Trophoblast cell (in vitro differentiated cells and primary cell): ENCODE measurements at regions not wholly inside any gene's neighbourhood (a gene's known extent, or its start where the extent isn't known, plus 50 kb on each side); places are given as distances from the start of the nearest gene placed in this dataset.

ENCODE experiments used
- DNase-seq, 2 donors: peaks; one replicate each; pipeline ENCODE4 v3.0.0-alpha.2; 2016
- H2AFZ ChIP-seq: 2 replicates; pipeline ENCODE4 v1.6.1; 2013; ENCODE audit warnings: low read length, moderate library complexity, mild to moderate bottlenecking; ENCODE audit not compliant: insufficient read depth, poor library complexity
- H2AK5ac ChIP-seq: 2 replicates; pipeline ENCODE4 v1.6.1; 2013; ENCODE audit warnings: mild to moderate bottlenecking, low read length
- H2BK120ac ChIP-seq: 2 replicates; pipeline ENCODE4 v1.6.1; 2013; ENCODE audit warnings: low read length, mild to moderate bottlenecking, moderate library complexity; ENCODE audit not compliant: insufficient read depth, poor library complexity
- H2BK12ac ChIP-seq: 2 replicates; pipeline ENCODE4 v1.6.1; 2013; ENCODE audit warnings: mild to moderate bottlenecking, low read length, moderate library complexity
- H2BK5ac ChIP-seq: 2 replicates; pipeline ENCODE4 v1.6.1; 2013; ENCODE audit warnings: low read length, low read depth, moderate library complexity, mild to moderate bottlenecking; ENCODE audit not compliant: poor library complexity
- H3K14ac ChIP-seq: 2 replicates; pipeline ENCODE4 v1.6.1; 2013; ENCODE audit warnings: mild to moderate bottlenecking, low read length
- H3K18ac ChIP-seq: 2 replicates; pipeline ENCODE4 v1.6.1; 2013; ENCODE audit warnings: mild to moderate bottlenecking, low read length
- H3K23ac ChIP-seq: 2 replicates; pipeline ENCODE4 v1.6.1; 2013; ENCODE audit warnings: low read length
- H3K27ac ChIP-seq: 2 replicates; pipeline ENCODE4 v1.5.1; 2013; ENCODE audit warnings: low read depth, mild to moderate bottlenecking, inconsistent platforms, low read length, moderate library complexity
- H3K27me3 ChIP-seq: 2 replicates; pipeline ENCODE4 v1.6.1; 2013; ENCODE audit warnings: inconsistent platforms, mild to moderate bottlenecking, low read length, moderate library complexity; ENCODE audit not compliant: insufficient read depth
- H3K36me3 ChIP-seq, 2 experiments: 1 replicate in 1 of 2; 2 replicates in 1 of 2; pipeline ENCODE4 v1.6.1; 2013; ENCODE audit warnings: low read length in 2 of 2, mild to moderate bottlenecking in 2 of 2, moderate library complexity in 1 of 2; ENCODE audit not compliant: insufficient read depth in 2 of 2, control insufficient read depth in 1 of 2
- H3K4ac ChIP-seq: 2 replicates; pipeline ENCODE4 v1.6.1; 2013; ENCODE audit warnings: low read depth, mild to moderate bottlenecking, low read length, moderate library complexity
- H3K4me1 ChIP-seq, 2 experiments: 1 replicate in 1 of 2; 2 replicates in 1 of 2; pipeline ENCODE4 v1.6.1; 2013; ENCODE audit warnings: low read length in 2 of 2, mild to moderate bottlenecking in 2 of 2, moderate library complexity in 1 of 2; ENCODE audit not compliant: insufficient read depth in 2 of 2, control insufficient read depth in 1 of 2
- H3K4me2 ChIP-seq: 2 replicates; pipeline ENCODE4 v1.6.1; 2013; ENCODE audit warnings: inconsistent platforms, mild to moderate bottlenecking, low read length, moderate library complexity
- H3K4me3 ChIP-seq: 2 replicates; pipeline ENCODE4 v1.5.1; 2013; ENCODE audit warnings: mild to moderate bottlenecking, low read depth, low read length, inconsistent platforms
- H3K79me1 ChIP-seq: one replicate; pipeline ENCODE4 v1.6.1; 2013; ENCODE audit warnings: low read length
- H3K79me2 ChIP-seq: 2 replicates; pipeline ENCODE4 v1.6.1; 2013; ENCODE audit warnings: low read length, mild to moderate bottlenecking; ENCODE audit not compliant: control insufficient read depth, insufficient read depth, poor library complexity
- H3K9ac ChIP-seq: 2 replicates; pipeline ENCODE4 v1.6.1; 2013; ENCODE audit warnings: mild to moderate bottlenecking, low read length
- H3K9me3 ChIP-seq: 2 replicates; pipeline ENCODE4 v1.6.1; 2013; ENCODE audit warnings: low read depth, mild to moderate bottlenecking, control low read depth, inconsistent platforms, low read length; ENCODE audit not compliant: insufficient read depth
- H4K12ac ChIP-seq: 2 replicates; pipeline ENCODE4 v1.6.1; 2013; ENCODE audit warnings: low read depth, mild to moderate bottlenecking, low read length, moderate library complexity
- H4K8ac ChIP-seq: 2 replicates; pipeline ENCODE4 v1.6.1; 2013; ENCODE audit warnings: low read depth, mild to moderate bottlenecking, low read length, moderate library complexity
- H4K91ac ChIP-seq: one replicate; pipeline ENCODE4 v1.6.1; 2013; ENCODE audit warnings: low read depth, mild to moderate bottlenecking, low read length, moderate library complexity
- WGBS: extraction: QIAGEN DNeasy Blood & Tissue Kit; methylation state at CpG from one replicate; pipeline ENCODE4 v1.1.7; 2013; ENCODE audit warnings: missing lambda C conversion rate; ENCODE audit not compliant: insufficient read length, insufficient coverage; ENCODE audit errors: extremely low coverage; 5-methylcytosine and 5-hydroxymethylcytosine counted together

GRCh38 chr3:29194139-29194538 is 86.7 kb upstream of the RBMS3 start:
- no peak overlapping the region for H3K9ac ChIP-seq
- no peak overlapping the region for H4K8ac ChIP-seq
- no peaks in the 10 kb centered on the region for H3K36me3 ChIP-seq
- no peak overlapping the region for H4K91ac ChIP-seq
- no peaks in the 10 kb centered on the region for H3K4me1 ChIP-seq
- H2BK12ac ChIP-seq, result no peak overlapping the region
- no peak overlapping the region for H3K4ac ChIP-seq
- H3K14ac ChIP-seq, result no peak overlapping the region
- no peak overlapping the region for H2AK5ac ChIP-seq
- H3K27ac ChIP-seq, result no peak overlapping the region
- no peak overlapping the region for H3K4me3 ChIP-seq
- no peaks in the 10 kb centered on the region for H3K27me3 ChIP-seq
- no peak for DNase-seq
- H2BK120ac ChIP-seq, result no peak overlapping the region
- H3K4me2 ChIP-seq, result no peak overlapping the region
- H3K79me2 ChIP-seq, result no peaks in the 10 kb centered on the region
- H3K23ac ChIP-seq, result no peak overlapping the region
- H3K18ac ChIP-seq, result no peak overlapping the region
- H4K12ac ChIP-seq, result no peak overlapping the region
- H3K9me3 ChIP-seq, result peaks cover 2% of the 10 kb centered on the region
- no peak overlapping the region for H2AFZ ChIP-seq
- H3K79me1 ChIP-seq, result no peaks in the 10 kb centered on the region
- no peak overlapping the region for H2BK5ac ChIP-seq
- WGBS, result no CpG with 5 or more reads among the region's 1 CpG

- no peaks in the 10 kb centered on the region for H3K4me1 ChIP-seq
- H2AK5ac ChIP-seq, result no peak overlapping the region
- no peak overlapping the region for H2BK12ac ChIP-seq
- H3K9me3 ChIP-seq, result peaks cover 2% of the 10 kb centered on the region
- no CpG with 5 or more reads among the region's 3 CpGs for WGBS
- H4K8ac ChIP-seq, result no peak overlapping the region
- no peak overlapping the region for H3K4ac ChIP-seq
- no peak overlapping the region for H3K4me3 ChIP-seq
- H3K79me2 ChIP-seq, result no peaks in the 10 kb centered on the region
- H2AFZ ChIP-seq, result no peak overlapping the region
- H4K12ac ChIP-seq, result no peak overlapping the region
- no peak overlapping the region for H3K23ac ChIP-seq
- no peaks in the 10 kb centered on the region for H3K27me3 ChIP-seq
- no peak overlapping the region for H3K27ac ChIP-seq
- H3K4me2 ChIP-seq, result no peak overlapping the region
- no peak overlapping the region for H3K18ac ChIP-seq
- H4K91ac ChIP-seq, result no peak overlapping the region
- H2BK120ac ChIP-seq, result no peak overlapping the region
- no peak for DNase-seq
- no peaks in the 10 kb centered on the region for H3K36me3 ChIP-seq
- H2BK5ac ChIP-seq, result no peak overlapping the region
- no peaks in the 10 kb centered on the region for H3K79me1 ChIP-seq
- no peak overlapping the region for H3K9ac ChIP-seq
- H3K14ac ChIP-seq, result no peak overlapping the region
Observed at GRCh38 chr3:29195056-29195455, 85.8 kb upstream of the RBMS3 start.

- no peak overlapping the region for H4K91ac ChIP-seq
- no peak overlapping the region for H2BK120ac ChIP-seq
- H3K4me2 ChIP-seq, result no peak overlapping the region
- no peaks in the 10 kb centered on the region for H3K4me1 ChIP-seq
- H3K79me1 ChIP-seq, result no peaks in the 10 kb centered on the region
- H2AFZ ChIP-seq, result no peak overlapping the region
- H2BK12ac ChIP-seq, result no peak overlapping the region
- H4K12ac ChIP-seq, result no peak overlapping the region
- H2BK5ac ChIP-seq, result no peak overlapping the region
- no peaks in the 10 kb centered on the region for H3K79me2 ChIP-seq
- no peak for DNase-seq
- WGBS, result no CpG with 5 or more reads among the region's 1 CpG
- no peak overlapping the region for H3K27ac ChIP-seq
- H3K18ac ChIP-seq, result no peak overlapping the region
- no peak overlapping the region for H3K14ac ChIP-seq
- H3K9me3 ChIP-seq, result no peaks in the 10 kb centered on the region
- H3K4me3 ChIP-seq, result no peak overlapping the region
- no peak overlapping the region for H4K8ac ChIP-seq
- H3K36me3 ChIP-seq, result no peaks in the 10 kb centered on the region
- no peak overlapping the region for H3K23ac ChIP-seq
- H2AK5ac ChIP-seq, result no peak overlapping the region
- H3K9ac ChIP-seq, result no peak overlapping the region
- no peaks in the 10 kb centered on the region for H3K27me3 ChIP-seq
- H3K4ac ChIP-seq, result no peak overlapping the region
Observed at GRCh38 chr3:29201604-29202003, 79.3 kb upstream of the RBMS3 start.

- H3K4ac ChIP-seq, result no peak overlapping the region
- no peak overlapping the region for H4K12ac ChIP-seq
- H3K4me3 ChIP-seq, result no peak overlapping the region
- H2AK5ac ChIP-seq, result no peak overlapping the region
- no peak overlapping the region for H3K14ac ChIP-seq
- no peaks in the 10 kb centered on the region for H3K27me3 ChIP-seq
- no peak overlapping the region for H2BK12ac ChIP-seq
- no peak overlapping the region for H4K91ac ChIP-seq
- DNase-seq, result no peak
- H3K27ac ChIP-seq, result no peak overlapping the region
- no peak overlapping the region for H3K23ac ChIP-seq
- H3K18ac ChIP-seq, result no peak overlapping the region
- H2BK5ac ChIP-seq, result no peak overlapping the region
- no peak overlapping the region for H3K4me2 ChIP-seq
- H2BK120ac ChIP-seq, result no peak overlapping the region
- no peak overlapping the region for H3K9ac ChIP-seq
- H4K8ac ChIP-seq, result no peak overlapping the region
- WGBS, result no CpG with 5 or more reads among the region's 4 CpGs
- H3K9me3 ChIP-seq, result no peaks in the 10 kb centered on the region
- no peaks in the 10 kb centered on the region for H3K36me3 ChIP-seq
- no peaks in the 10 kb centered on the region for H3K79me1 ChIP-seq
- no peaks in the 10 kb centered on the region for H3K79me2 ChIP-seq
- no peak overlapping the region for H2AFZ ChIP-seq
- H3K4me1 ChIP-seq, result no peaks in the 10 kb centered on the region
Observed at GRCh38 chr3:29202378-29202777, 78.5 kb upstream of the RBMS3 start.
